IPS-NIHi7 (cell line): ENCODE measurements at regions not wholly inside any gene's neighbourhood (a gene's known extent, or its start where the extent isn't known, plus 50 kb on each side); places are given as distances from the start of the nearest gene placed in this dataset.

Experiments
- DNase-seq: peaks from one replicate; pipeline ENCODE4 v3.0.0; 2012; ENCODE audit warnings: mixed read lengths; ENCODE audit errors: extremely low spot score

GRCh38 chr9:89768650-89769071, 163.8 kb downstream of the GADD45G start:
- no peak for DNase-seq

GRCh38 chr9:89770531-89771174, 165.8 kb downstream of the GADD45G start:
- DNase-seq, result no peak

- DNase-seq, result no peak
Measured at GRCh38 chr9:89771205-89771604, 166.4 kb downstream of the GADD45G start.

GRCh38 chr9:89773170-89773569, 168.4 kb downstream of the GADD45G start:
- no peak for DNase-seq

- DNase-seq, result no peak
Measured at GRCh38 chr9:89774858-89775370, 170.1 kb downstream of the GADD45G start.

GRCh38 chr9:89775641-89776040, 170.8 kb downstream of the GADD45G start:
- no peak for DNase-seq

GRCh38 chr9:89776795-89777525, 172.1 kb downstream of the GADD45G start:
- no peak for DNase-seq

- no peak for DNase-seq
Measured at GRCh38 chr9:89777544-89777943, 172.7 kb downstream of the GADD45G start.

GRCh38 chr9:89778100-89779090, 173.6 kb downstream of the GADD45G start:
- no peak for DNase-seq

- no peak for DNase-seq
Measured at GRCh38 chr9:89779405-89780203, 174.8 kb downstream of the GADD45G start.

GRCh38 chr9:89780959-89781358, 176.1 kb downstream of the GADD45G start:
- DNase-seq, result no peak

GRCh38 chr9:89781838-89782540, 177.2 kb downstream of the GADD45G start:
- DNase-seq, result no peak

- no peak for DNase-seq
Measured at GRCh38 chr9:89786655-89787054, 181.8 kb downstream of the GADD45G start.

GRCh38 chr9:89787595-89787994, 182.8 kb downstream of the GADD45G start:
- DNase-seq, result no peak

- DNase-seq, result no peak
Measured at GRCh38 chr9:89788434-89788833, 183.6 kb downstream of the GADD45G start.

- DNase-seq, result no peak
Measured at GRCh38 chr9:89789922-89790510, 185.2 kb downstream of the GADD45G start.

- DNase-seq, result no peak
Measured at GRCh38 chr9:89790542-89791109, 185.8 kb downstream of the GADD45G start.

- DNase-seq, result no peak
Measured at GRCh38 chr9:89791754-89792153, 186.9 kb downstream of the GADD45G start.

GRCh38 chr9:89792189-89793123, 187.6 kb downstream of the GADD45G start:
- DNase-seq, result no peak
